ENCODE measurements at regions not wholly inside any gene's neighbourhood (a gene's known extent, or its start where the extent isn't known, plus 50 kb on each side); places are given as distances from the start of the nearest gene placed in this dataset.

DNA sequence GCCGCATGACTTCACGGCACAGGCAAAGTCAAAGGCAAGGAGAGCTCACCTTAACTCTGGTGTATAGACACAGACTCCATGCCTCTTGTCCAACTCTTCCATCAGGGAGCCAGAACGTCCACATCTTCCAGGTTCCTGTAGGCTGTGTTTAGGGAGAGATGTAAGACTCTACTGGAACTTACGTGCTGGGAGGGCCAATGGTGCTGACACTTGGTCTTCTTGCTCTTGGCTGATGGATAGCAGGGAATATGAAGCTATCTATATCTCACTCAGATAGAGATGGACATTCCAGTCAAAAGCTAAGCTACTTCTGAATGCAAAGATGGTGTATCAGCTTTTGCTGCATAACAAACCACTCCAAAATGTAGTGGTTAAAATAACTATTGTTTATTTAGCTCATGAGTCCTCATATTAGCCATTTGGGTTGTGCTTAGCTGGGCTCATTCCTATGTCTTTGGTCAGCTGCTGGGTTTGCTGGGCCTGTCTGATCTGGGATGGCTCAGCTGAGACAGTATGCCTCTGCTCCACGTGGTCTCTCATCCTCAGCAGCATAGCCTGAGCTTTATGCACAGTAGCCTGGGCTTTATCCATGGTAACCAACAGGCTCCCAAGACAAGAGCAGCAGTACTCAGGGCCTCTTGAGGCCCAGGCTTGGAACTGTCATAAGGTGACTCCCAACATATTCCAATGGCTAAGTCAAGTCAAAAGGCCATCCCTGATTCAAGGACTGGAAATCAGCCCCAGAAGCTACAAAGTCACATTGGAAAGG, 111.6 kb downstream of the SNX5 start:
- peaks cover 5% of the 10 kb centered on the region for H3K9me3 Mint-ChIP-seq

GRCh38 chr20:17856024-17856564, 112.5 kb downstream of the SNX5 start:
- DNase-seq = peak; percentile 69
- peaks cover 21% of the 10 kb centered on the region for H3K4me1 Mint-ChIP-seq
- intact Hi-C loops (cut with micrococcal nuclease) = loop anchor here (5.0 kb wide), 1 partner anchor 41 kb away; no protein-coding TSS in a partner anchor

More for the DNA sequence above, 111.6 kb downstream of the SNX5 start:
- Mint-ChIP-seq H3K36me3 (ENCODE audit: low read depth) (no peaks in the 10 kb centered on the region), H3K4me1 (peaks cover 21% of the 10 kb centered on the region), H3K27me3 (peaks cover 16% of the 10 kb centered on the region), H3K27ac (no peak overlapping the region), H3K4me3 (no peak overlapping the region)
- no peak for DNase-seq
- intact Hi-C loops (cut with micrococcal nuclease) = loop anchor here (5.0 kb wide), 1 partner anchor 40 kb away; no protein-coding TSS in a partner anchor

DNA sequence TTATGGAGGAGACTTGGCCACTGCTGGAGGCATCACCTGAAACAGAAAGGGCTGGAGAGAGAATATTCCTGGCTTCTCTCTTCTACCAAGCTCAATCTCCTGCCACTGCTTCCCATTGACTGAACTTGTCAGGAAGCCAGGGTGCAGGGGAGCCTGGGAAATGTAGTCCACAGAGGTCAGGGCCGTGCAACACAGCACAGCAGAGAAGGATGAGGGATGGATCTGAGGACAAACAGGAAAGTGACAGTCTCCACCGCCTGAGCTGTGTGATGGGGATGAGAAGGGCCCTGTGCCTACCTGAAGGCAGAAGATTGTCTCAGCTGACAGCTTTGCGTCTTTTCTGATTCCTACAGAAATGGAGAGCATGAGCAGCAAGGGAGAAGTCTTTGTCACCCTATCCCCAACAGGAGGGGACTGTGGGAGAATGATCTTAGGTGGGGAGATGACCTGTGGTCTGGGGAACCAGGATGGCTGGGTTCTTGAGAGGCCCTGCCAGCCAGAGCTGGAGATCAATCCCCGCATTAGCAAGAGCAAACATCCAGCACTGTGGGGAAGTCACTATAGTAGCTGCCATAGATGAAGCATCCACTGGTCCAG, 114.2 kb downstream of the SNX5 start:
- Mint-ChIP-seq H3K9me3 (peaks cover 5% of the 10 kb centered on the region), H3K4me3 (no peak overlapping the region), H3K4me1 (peaks cover 17% of the 10 kb centered on the region), H3K36me3 (ENCODE audit: low read depth) (no peaks in the 10 kb centered on the region), H3K27me3 (peaks cover 8% of the 10 kb centered on the region), H3K27ac (peak overlapping the region; percentile 59)
- no peak for DNase-seq
- intact Hi-C loops (cut with micrococcal nuclease) = no loop called here

More at GRCh38 chr20:17856024-17856564, 112.5 kb downstream of the SNX5 start:
- no peaks in the 10 kb centered on the region for H3K36me3 Mint-ChIP-seq (ENCODE audit: low read depth)
- H3K27ac Mint-ChIP-seq = no peak overlapping the region
- peaks cover 5% of the 10 kb centered on the region for H3K9me3 Mint-ChIP-seq
- peaks cover 14% of the 10 kb centered on the region for H3K27me3 Mint-ChIP-seq
- H3K4me3 Mint-ChIP-seq = no peak overlapping the region

- DNase-seq = no peak
- H3K36me3 Mint-ChIP-seq (ENCODE audit: low read depth) = no peaks in the 10 kb centered on the region
- intact Hi-C loops (cut with micrococcal nuclease) = no loop called here
- H3K4me3 Mint-ChIP-seq = no peak overlapping the region
- peaks cover 25% of the 10 kb centered on the region for H3K4me1 Mint-ChIP-seq
- no peak overlapping the region for H3K27ac Mint-ChIP-seq
- peaks cover 8% of the 10 kb centered on the region for H3K27me3 Mint-ChIP-seq
- peaks cover 5% of the 10 kb centered on the region for H3K9me3 Mint-ChIP-seq
Measured at GRCh38 chr20:17852323-17852722, 116.3 kb downstream of the SNX5 start.

GRCh38 chr20:17850684-17851026, 117.9 kb downstream of the SNX5 start:
- Mint-ChIP-seq H3K27ac (no peak overlapping the region), H3K27me3 (peaks cover 8% of the 10 kb centered on the region), H3K4me1 (peaks cover 26% of the 10 kb centered on the region), H3K4me3 (no peak overlapping the region), H3K36me3 (ENCODE audit: low read depth) (no peaks in the 10 kb centered on the region), H3K9me3 (peaks cover 5% of the 10 kb centered on the region)
- DNase-seq = no peak
- intact Hi-C loops (cut with micrococcal nuclease) = no loop called here

DNA sequence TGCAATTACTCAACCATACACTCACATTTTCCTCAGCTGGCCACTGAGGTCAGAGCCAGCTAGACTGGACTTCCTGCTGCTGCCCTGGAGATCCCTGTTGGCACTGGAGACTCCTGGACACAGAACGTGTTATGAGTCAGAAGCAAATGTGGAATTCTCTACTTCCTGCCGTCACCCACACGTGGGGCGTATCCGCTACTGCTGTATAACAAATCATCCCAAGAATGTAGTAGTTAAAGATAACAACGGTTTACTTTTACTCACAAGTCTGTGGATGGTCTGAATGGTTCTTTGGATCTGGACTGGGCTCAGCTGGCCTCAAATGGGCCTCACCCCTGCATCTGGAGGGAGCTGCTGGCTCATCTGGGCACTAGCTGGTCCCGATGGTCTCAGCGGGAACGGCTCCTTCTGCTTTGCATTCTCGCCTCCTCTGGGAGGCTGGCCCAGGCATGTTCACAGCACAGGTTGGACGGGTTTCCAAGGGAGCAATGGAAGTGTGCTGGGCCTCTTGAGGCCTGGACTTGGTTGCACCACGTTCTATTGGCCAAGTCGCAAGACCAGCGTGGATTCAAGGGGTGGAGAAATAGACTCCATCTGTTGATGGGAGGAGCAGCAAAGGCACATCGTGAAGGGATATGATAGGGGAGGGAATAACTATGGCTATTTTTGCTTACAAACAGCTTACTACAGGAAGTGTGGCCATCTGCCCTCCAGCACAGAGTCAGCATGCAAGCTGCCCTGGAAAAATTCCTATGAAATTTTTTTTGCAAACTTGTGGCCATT, 118.5 kb downstream of the SNX5 start:
- DNase-seq = no peak
- H3K4me3 Mint-ChIP-seq = no peak overlapping the region
- H3K9me3 Mint-ChIP-seq = peaks cover 5% of the 10 kb centered on the region
- no peak overlapping the region for H3K27ac Mint-ChIP-seq
- H3K4me1 Mint-ChIP-seq = peaks cover 27% of the 10 kb centered on the region
- no peaks in the 10 kb centered on the region for H3K36me3 Mint-ChIP-seq (ENCODE audit: low read depth)
- intact Hi-C loops (cut with micrococcal nuclease) = no loop called here
- peaks cover 8% of the 10 kb centered on the region for H3K27me3 Mint-ChIP-seq

GRCh38 chr20:17849138-17849900, 119.3 kb downstream of the SNX5 start:
- Mint-ChIP-seq H3K9me3 (peaks cover 7% of the 10 kb centered on the region), H3K27me3 (peaks cover 6% of the 10 kb centered on the region), H3K27ac (no peak overlapping the region), H3K4me1 (peaks cover 31% of the 10 kb centered on the region), H3K36me3 (ENCODE audit: low read depth) (no peaks in the 10 kb centered on the region), H3K4me3 (no peak overlapping the region)
- no peak for DNase-seq
- intact Hi-C loops (cut with micrococcal nuclease) = no loop called here

GRCh38 chr20:17848249-17849048, 120.1 kb downstream of the SNX5 start:
- H3K36me3 Mint-ChIP-seq (ENCODE audit: low read depth) = no peaks in the 10 kb centered on the region
- H3K4me1 Mint-ChIP-seq = peaks cover 36% of the 10 kb centered on the region
- DNase-seq = no peak
- no peak overlapping the region for H3K4me3 Mint-ChIP-seq
- peaks cover 3% of the 10 kb centered on the region for H3K9me3 Mint-ChIP-seq
- peaks cover 6% of the 10 kb centered on the region for H3K27me3 Mint-ChIP-seq
- no peak overlapping the region for H3K27ac Mint-ChIP-seq
- intact Hi-C loops (cut with micrococcal nuclease) = no loop called here

GRCh38 chr20:17845701-17846475, 122.7 kb downstream of the SNX5 start:
- intact Hi-C loops (cut with micrococcal nuclease) = no loop called here
- H3K4me1 Mint-ChIP-seq = peaks cover 36% of the 10 kb centered on the region
- DNase-seq = no peak
- H3K9me3 Mint-ChIP-seq = peaks cover 3% of the 10 kb centered on the region
- no peak overlapping the region for H3K27ac Mint-ChIP-seq
- no peak overlapping the region for H3K4me3 Mint-ChIP-seq
- H3K27me3 Mint-ChIP-seq = peaks cover 3% of the 10 kb centered on the region
- no peaks in the 10 kb centered on the region for H3K36me3 Mint-ChIP-seq (ENCODE audit: low read depth)

DNA sequence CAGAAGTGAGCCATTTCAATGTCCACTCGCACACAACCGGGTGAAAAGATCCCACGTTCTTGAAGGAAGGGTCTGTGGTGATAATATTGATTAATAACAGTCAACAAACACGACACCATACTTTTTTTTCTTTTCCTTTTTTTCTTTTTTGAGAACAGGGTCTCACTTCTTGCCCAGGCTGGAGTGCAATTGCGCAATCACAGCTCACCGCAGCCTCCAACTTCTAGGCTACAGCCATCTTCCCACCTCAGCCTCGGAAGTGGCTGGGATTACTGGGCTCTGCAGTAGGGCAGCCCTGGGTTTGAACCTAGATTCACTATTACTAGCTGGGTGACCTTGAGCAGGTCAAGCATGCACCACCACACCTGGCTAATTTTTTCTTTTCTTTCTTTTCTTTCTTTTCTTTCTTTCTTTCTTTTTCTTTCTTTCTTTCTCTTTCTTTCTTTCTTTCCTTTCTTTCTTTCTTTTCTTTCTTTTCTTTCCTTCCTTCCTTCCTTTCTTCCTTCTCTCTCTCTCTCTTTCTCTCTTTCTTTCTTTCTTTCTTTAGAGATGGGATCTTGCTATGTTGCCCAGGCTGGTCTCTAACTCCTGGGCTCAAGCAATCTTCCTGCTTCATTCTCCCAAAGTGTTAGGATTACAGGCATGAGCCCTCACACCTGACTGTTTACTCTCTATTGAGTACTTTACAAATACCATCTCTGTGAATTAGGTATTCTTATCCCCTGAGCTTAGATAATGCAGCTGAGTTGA, 123.9 kb downstream of the SNX5 start:
- no peak overlapping the region for H3K4me3 Mint-ChIP-seq
- no peaks in the 10 kb centered on the region for H3K36me3 Mint-ChIP-seq (ENCODE audit: low read depth)
- H3K27me3 Mint-ChIP-seq = peaks cover 3% of the 10 kb centered on the region
- peaks cover 33% of the 10 kb centered on the region for H3K4me1 Mint-ChIP-seq
- H3K27ac Mint-ChIP-seq = no peak overlapping the region
- peaks cover 7% of the 10 kb centered on the region for H3K9me3 Mint-ChIP-seq
- DNase-seq = no peak
- intact Hi-C loops (cut with micrococcal nuclease) = no loop called here

DNA sequence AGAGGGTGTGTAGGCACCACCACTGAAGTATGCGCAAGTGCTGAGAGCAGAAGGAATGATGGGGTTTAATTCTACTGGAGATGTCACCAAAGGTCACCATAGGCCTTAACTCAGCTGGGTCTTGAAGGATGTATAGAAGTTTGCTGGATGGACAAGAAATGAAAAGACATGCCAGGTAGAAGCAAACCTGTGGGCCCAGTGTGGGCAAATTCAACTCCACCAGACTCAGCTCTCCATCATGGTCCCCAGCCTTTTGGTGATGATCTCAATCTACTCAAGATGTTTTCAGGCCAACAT, 124.5 kb downstream of the SNX5 start:
- H3K27me3 Mint-ChIP-seq = peaks cover 3% of the 10 kb centered on the region
- DNase-seq = no peak
- H3K27ac Mint-ChIP-seq = no peak overlapping the region
- H3K36me3 Mint-ChIP-seq (ENCODE audit: low read depth) = no peaks in the 10 kb centered on the region
- peaks cover 7% of the 10 kb centered on the region for H3K9me3 Mint-ChIP-seq
- no peak overlapping the region for H3K4me3 Mint-ChIP-seq
- peaks cover 32% of the 10 kb centered on the region for H3K4me1 Mint-ChIP-seq
- intact Hi-C loops (cut with micrococcal nuclease) = no loop called here

All from activated CD4-positive, alpha-beta T cell treated with anti-CD3 and anti-CD28 coated beads, Interleukin-2, amount 10 ng/mL, durations not matched to agents 24 days and 14 days (primary cell).